AG09319 (cell line): ENCODE measurements at regions not wholly inside any gene's neighbourhood (a gene's known extent, or its start where the extent isn't known, plus 50 kb on each side); places are given as distances from the start of the nearest gene placed in this dataset.
"Not testable (repeated sequence)": the region's sequence is repeated elsewhere in the genome, so short reads cannot be mapped to it uniquely, and the experiment has no call there.

Experiments
- DNase-seq: peaks from one replicate; pipeline ENCODE4 v3.0.0-alpha.2; 2010; ENCODE audit warnings: low read depth; ENCODE audit errors: extremely low read depth
- CTCF ChIP-seq: IDR thresholded peaks from 2 replicates; pipeline ENCODE4 v1.5.1; 2011; ENCODE audit warnings: low read depth, mild to moderate bottlenecking, inconsistent platforms, low read length, moderate library complexity

- no peak for DNase-seq
These were observed 159.0 kb upstream of the OR13F1 start for GRCh38 chr9:104345061-104345460.

GRCh38 chr9:104350541-104350940 is 153.5 kb upstream of the OR13F1 start:
- no peak for DNase-seq
- no peak for TF ChIP-seq CTCF

More at GRCh38 chr9:104345061-104345460, 159.0 kb upstream of the OR13F1 start:
- TF ChIP-seq CTCF = no peak

DNA sequence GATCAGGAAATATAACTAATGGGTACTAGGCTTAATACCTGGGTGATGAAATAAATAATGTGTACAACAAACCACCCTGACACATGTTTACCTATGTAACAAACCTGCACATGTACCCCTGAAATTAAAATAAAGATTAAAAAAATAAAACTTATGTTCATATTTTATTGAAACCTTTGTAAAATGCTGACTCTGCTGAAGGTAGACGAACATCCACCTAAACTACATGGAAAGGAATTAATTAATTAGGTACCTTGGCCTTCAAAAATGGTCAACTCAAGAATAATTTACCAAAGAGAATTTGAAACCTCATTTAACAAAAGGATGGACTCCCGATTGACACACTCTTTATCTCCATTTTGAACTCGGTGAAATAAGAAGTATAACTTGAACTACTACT is 152.3 kb upstream of the OR13F1 start:
- DNase-seq = no peak
- TF ChIP-seq CTCF = no peak

GRCh38 chr9:104361207-104361606 is 142.9 kb upstream of the OR13F1 start:
- DNase-seq = no peak
- no peak for TF ChIP-seq CTCF

DNA sequence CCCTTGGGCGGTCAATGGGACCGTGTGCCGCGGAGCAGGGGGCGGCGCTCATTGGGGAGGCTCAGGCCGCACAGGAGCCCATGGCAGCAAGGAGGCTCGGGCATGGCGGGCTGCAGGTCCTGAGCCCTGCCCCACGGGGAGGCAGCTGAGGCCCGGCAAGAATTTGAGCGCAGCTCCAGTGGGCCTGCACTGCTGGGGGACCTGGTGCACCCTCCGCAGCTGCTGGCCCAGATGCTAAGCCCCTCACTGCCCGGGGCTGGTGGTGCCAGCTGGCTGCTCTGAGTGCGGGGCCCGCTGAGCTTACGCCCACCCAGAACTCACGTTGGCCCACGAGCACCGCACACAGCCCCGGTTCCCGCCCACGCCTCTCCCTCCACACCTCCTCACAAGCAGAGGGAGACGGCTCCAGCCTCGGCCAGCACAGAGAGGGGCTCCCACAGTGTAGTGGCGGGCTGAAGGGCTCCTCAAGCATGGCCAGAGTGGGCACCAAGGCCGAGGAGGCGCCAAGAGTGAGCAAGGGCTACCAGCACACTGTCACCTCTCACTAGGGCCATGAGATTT is 141.1 kb upstream of the OR13F1 start:
- DNase-seq = no peak
- no peak for TF ChIP-seq CTCF

DNA sequence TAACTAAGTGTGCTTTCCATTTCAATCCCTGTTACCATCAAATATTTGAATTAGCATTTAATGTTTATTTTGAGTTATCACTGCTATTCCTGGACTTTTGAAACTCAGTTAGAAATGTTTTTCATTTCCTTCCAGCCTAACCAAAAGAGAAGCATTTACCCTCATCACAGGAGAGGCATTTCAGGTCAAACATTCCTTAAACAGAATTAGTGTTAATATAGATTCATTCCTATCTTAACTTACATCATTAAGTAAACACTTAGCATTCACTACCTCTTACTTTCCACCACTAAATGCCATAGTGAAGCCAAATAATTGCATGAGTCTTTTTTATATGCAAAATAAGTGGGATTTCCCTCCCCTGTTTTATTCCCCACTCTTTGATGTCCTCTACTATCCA is 136.6 kb upstream of the OR13F1 start:
- no peak for TF ChIP-seq CTCF
- DNase-seq = no peak

DNA sequence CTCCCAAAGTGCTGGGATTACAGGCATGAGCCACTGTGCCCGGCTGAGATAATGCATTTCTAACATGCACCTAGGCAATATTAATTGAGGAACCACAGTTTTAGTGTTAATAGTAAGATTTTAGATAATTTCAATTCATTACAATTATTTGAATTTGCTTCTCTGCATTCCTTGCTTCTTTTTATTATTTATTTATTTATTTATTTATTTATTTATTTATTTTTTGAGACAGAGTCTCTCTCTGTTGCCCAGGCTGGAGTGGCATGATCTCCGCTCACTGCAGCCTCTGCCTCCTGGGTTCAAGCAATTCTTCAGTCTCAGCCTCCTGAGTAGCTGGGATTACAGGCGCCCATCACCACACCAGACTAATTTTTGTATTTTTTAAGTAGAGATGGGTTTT is 135.7 kb upstream of the OR13F1 start:
- DNase-seq = not testable (repeated sequence)

DNA sequence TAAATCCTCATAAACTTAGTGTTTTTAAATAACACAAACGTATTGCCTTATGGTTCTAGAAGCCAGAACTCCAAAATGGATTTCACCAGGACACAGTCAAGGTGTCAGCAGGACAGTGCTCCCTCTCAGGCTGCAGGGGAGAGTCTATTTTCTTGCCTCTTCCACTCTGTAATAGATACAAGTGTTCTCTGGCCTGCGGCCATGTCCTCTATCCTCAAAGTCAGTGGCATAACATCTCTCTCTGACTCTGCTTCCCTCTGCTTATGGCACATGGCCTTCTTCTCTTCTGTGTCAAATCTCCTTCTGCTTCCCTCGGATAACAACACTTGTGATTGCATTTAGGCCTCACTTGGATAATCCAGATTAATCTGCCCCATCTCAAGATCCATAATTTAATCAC is 129.4 kb upstream of the OR13F1 start:
- no peak for DNase-seq
- no peak for TF ChIP-seq CTCF
